B cell (primary cell): ENCODE measurements at regions not wholly inside any gene's neighbourhood (a gene's known extent, or its start where the extent isn't known, plus 50 kb on each side); places are given as distances from the start of the nearest gene placed in this dataset.

Experiments used
- ATAC-seq: fragments of 200-7000 bp; cut with Tn5 transposase; one replicate; pipeline ENCODE4 v1.10.0; 2021; ENCODE audit warnings: low read depth, mild to moderate bottlenecking, moderate number of reproducible peaks, moderate library complexity
- CTCF ChIA-PET: fragments of 350-600 bp; sonication (Branson Sonifier 250); formaldehyde crosslinking; loops from one replicate; lab custom pipeline; 2021; ENCODE audit warnings: antibody characterized with exemption, inconsistent platforms; lab: Charles Lee
- POLR2A ChIA-PET: fragments of 350-600 bp; sonication (Branson Sonifier 250); formaldehyde crosslinking; loops from one replicate; lab custom pipeline; 2021; ENCODE audit warnings: antibody characterized with exemption; lab: Charles Lee
- DNase-seq: peaks from one replicate; pipeline ENCODE4 v3.0.0; 2013
- H2AFZ ChIP-seq: 2 replicates; pipeline ENCODE4 v1.6.1; 2012; ENCODE audit warnings: mild to moderate bottlenecking, low read depth, low read length; ENCODE audit not compliant: insufficient read depth, poor library complexity, severe bottlenecking
- H3K27ac ChIP-seq, 2 donors: 1 replicate in 1 of 2; 2 replicates in 1 of 2; pipeline ENCODE4 v1.5.1; 2012 to 2013; ENCODE audit warnings: low read length in 2 of 2, mild to moderate bottlenecking in 2 of 2, moderate library complexity in 1 of 2
- H3K27me3 ChIP-seq, 4 experiments: fragments of 200-600 bp in 1 of 4; sonication (generic) in 1 of 4; replicated peaks in 1 of 4; 1 replicate in 2 of 4; 2 replicates in 2 of 4; pipeline versions ENCODE4 v1.6.1 to v1.7.0; 2013 to 2016; ENCODE audit warnings: low read length in 3 of 4, mild to moderate bottlenecking in 2 of 4, mixed read lengths in 1 of 4, moderate library complexity in 1 of 4; ENCODE audit not compliant: insufficient read depth in 4 of 4, control insufficient read depth in 3 of 4; ENCODE audit errors: control extremely low read depth in 1 of 4
- H3K36me3 ChIP-seq, 2 experiments: replicated peaks in 1 of 2; 1 replicate in 1 of 2; 2 replicates in 1 of 2; pipeline versions ENCODE4 v1.6.1 to v1.7.1; 2013; ENCODE audit warnings: low read length in 1 of 2; ENCODE audit not compliant: insufficient read depth in 2 of 2, control insufficient read depth in 1 of 2; ENCODE audit errors: control extremely low read depth in 1 of 2, extremely low read depth in 1 of 2
- H3K4me1 ChIP-seq, 2 donors: fragments of 200-600 bp in 1 of 2; sonication (generic) in 1 of 2; 1 replicate in 1 of 2; 2 replicates in 1 of 2; pipeline versions ENCODE4 v1.5.1 to v1.6.1; 2013 to 2017; ENCODE audit warnings: low read length in 2 of 2; ENCODE audit not compliant: control insufficient read depth in 2 of 2, insufficient read depth in 2 of 2
- H3K4me2 ChIP-seq: replicated peaks from 2 replicates; pipeline ENCODE3; 2012; ENCODE audit warnings: mild to moderate bottlenecking, low read depth, low read length; ENCODE audit not compliant: poor library complexity, severe bottlenecking
- H3K4me3 ChIP-seq, 5 experiments: fragments of 200-600 bp in 1 of 5; sonication (generic) in 1 of 5; 1 replicate in 3 of 5; 2 replicates in 2 of 5; pipeline versions ENCODE4 v1.5.1 to v1.7.0; 2011 to 2016; ENCODE audit warnings: low read length in 4 of 5, mild to moderate bottlenecking in 4 of 5, low read depth in 2 of 5, control low read depth in 1 of 5, moderate library complexity in 1 of 5; ENCODE audit not compliant: insufficient read depth in 1 of 5; ENCODE audit errors: control extremely low read depth in 1 of 5, extremely low read depth in 1 of 5
- H3K79me2 ChIP-seq: fragments of 200-600 bp; sonication (generic); one replicate; pipeline ENCODE4 v1.6.0; 2016; ENCODE audit warnings: low read length; ENCODE audit not compliant: control insufficient read depth, insufficient read depth
- H3K9ac ChIP-seq: fragments of 200-600 bp; sonication (generic); 2 replicates; pipeline ENCODE4 v1.6.1; 2017; ENCODE audit warnings: mild to moderate bottlenecking, low read length, moderate library complexity
- H3K9me3 ChIP-seq, 3 donors: one replicate each; pipeline versions ENCODE4 v1.6.1 to v1.7.1; 2013; ENCODE audit warnings: low read length in 2 of 3; ENCODE audit not compliant: control insufficient read depth in 2 of 3, insufficient read depth in 1 of 3; ENCODE audit errors: control extremely low read depth in 1 of 3
- H4K20me1 ChIP-seq: 2 replicates; pipeline ENCODE4 v1.6.0; 2012; ENCODE audit warnings: mild to moderate bottlenecking, low read length; ENCODE audit not compliant: insufficient read depth, control insufficient read depth, poor library complexity, severe bottlenecking
- H3K27ac Mint-ChIP-seq: one replicate; pipeline ENCODE4 v1.8.0; 2021; ENCODE audit warnings: mixed read lengths
- H3K27me3 Mint-ChIP-seq: one replicate; pipeline ENCODE4 v1.8.0; 2021; ENCODE audit warnings: mixed read lengths
- H3K4me1 Mint-ChIP-seq: one replicate; pipeline ENCODE4 v1.8.0; 2021; ENCODE audit warnings: mixed read lengths
- H3K4me3 Mint-ChIP-seq: one replicate; pipeline ENCODE4 v1.8.0; 2021; ENCODE audit warnings: mixed read lengths
- H3K9me3 Mint-ChIP-seq: one replicate; pipeline ENCODE4 v1.8.0; 2022; ENCODE audit warnings: mixed read lengths; ENCODE audit not compliant: insufficient read depth
- EZH2 ChIP-seq: IDR thresholded peaks from 2 replicates; pipeline ENCODE4 v1.6.1; 2012; ENCODE audit warnings: borderline replicate concordance, low read depth, mild to moderate bottlenecking, moderate library complexity, low read length; ENCODE audit not compliant: insufficient read depth, poor library complexity, severe bottlenecking
- WGBS: methylation state at CpG from one replicate; pipeline ENCODE4 v1.1.5; 2013; ENCODE audit warnings: missing lambda C conversion rate; ENCODE audit not compliant: insufficient coverage; 5-methylcytosine and 5-hydroxymethylcytosine counted together
- intact Hi-C: fragments of 100-400 bp; cut with micrococcal nuclease; formaldehyde crosslinking; loops from one replicate; pipeline ENCODE4 v1.10.0; 2022
- TF ChIP-seq, protein P1 (sequence below): fragments of 200-600 bp; IDR thresholded peaks from one replicate; pipeline ENCODE4 v1.8.0; 2022; ENCODE audit warnings: antibody characterized with exemption, mild to moderate bottlenecking

GRCh38 chr11:80727315-80727714 is 1286.5 kb upstream of the TENM4 start:
- Histone ChIP-seq H3K36me3 (no peaks in the 10 kb centered on the region), H3K4me3 (no peak overlapping the region), H3K4me2 (no peak overlapping the region), H3K79me2 (no peaks in the 10 kb centered on the region), H3K4me1 (no peaks in the 10 kb centered on the region), H2AFZ (no peak overlapping the region), H3K27ac (no peak overlapping the region), H4K20me1 (no peaks in the 10 kb centered on the region), H3K27me3 (no peaks in the 10 kb centered on the region), H3K9ac (no peak overlapping the region), H3K9me3 (no peaks in the 10 kb centered on the region)
- H3K4me3 Mint-ChIP-seq, result no peak overlapping the region
- H3K27me3 Mint-ChIP-seq, result no peaks in the 10 kb centered on the region
- no peak for ATAC-seq
- CTCF ChIA-PET, result no interaction called here
- no peak overlapping the region for H3K27ac Mint-ChIP-seq
- peak; percentile 9 for DNase-seq
- no peak for TF ChIP-seq EZH2
- TF ChIP-seq, protein P1, sequence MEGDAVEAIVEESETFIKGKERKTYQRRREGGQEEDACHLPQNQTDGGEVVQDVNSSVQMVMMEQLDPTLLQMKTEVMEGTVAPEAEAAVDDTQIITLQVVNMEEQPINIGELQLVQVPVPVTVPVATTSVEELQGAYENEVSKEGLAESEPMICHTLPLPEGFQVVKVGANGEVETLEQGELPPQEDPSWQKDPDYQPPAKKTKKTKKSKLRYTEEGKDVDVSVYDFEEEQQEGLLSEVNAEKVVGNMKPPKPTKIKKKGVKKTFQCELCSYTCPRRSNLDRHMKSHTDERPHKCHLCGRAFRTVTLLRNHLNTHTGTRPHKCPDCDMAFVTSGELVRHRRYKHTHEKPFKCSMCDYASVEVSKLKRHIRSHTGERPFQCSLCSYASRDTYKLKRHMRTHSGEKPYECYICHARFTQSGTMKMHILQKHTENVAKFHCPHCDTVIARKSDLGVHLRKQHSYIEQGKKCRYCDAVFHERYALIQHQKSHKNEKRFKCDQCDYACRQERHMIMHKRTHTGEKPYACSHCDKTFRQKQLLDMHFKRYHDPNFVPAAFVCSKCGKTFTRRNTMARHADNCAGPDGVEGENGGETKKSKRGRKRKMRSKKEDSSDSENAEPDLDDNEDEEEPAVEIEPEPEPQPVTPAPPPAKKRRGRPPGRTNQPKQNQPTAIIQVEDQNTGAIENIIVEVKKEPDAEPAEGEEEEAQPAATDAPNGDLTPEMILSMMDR, result no peak
- POLR2A ChIA-PET, result no interaction called here
- WGBS, result no CpG with 5 or more reads among the region's 3 CpGs
- intact Hi-C loops, result no loop called here
- H3K4me1 Mint-ChIP-seq, result no peaks in the 10 kb centered on the region
- no peaks in the 10 kb centered on the region for H3K9me3 Mint-ChIP-seq

DNA sequence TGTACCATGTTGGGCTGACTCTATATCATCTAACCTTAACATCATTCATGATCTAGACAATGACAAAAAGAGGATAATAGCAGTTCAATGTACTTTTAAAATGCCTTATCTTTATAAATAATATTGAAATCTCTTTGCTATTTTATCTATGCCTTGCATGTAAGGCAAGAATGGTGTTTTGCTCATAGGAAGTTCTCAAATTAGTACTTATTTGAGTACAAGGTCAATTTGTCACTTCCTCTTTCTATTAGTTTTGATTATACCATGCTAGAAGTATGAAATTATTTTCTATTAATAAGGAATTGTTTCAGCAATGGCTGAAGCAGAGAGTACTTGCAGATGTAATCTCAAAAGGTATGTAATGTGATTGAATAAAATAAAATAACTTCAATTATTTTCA is 1285.4 kb upstream of the TENM4 start:
- DNase-seq, result no peak

More for the DNA sequence above, 1285.4 kb upstream of the TENM4 start:
- peaks cover 1% of the 10 kb centered on the region for H3K9me3 Mint-ChIP-seq
- H3K4me1 Mint-ChIP-seq, result no peaks in the 10 kb centered on the region
- TF ChIP-seq, protein P1, result no peak
- no peak overlapping the region for H3K9ac ChIP-seq
- POLR2A ChIA-PET, result no interaction called here
- CTCF ChIA-PET, result no interaction called here
- H3K27me3 ChIP-seq, result no peaks in the 10 kb centered on the region
- no peak overlapping the region for H2AFZ ChIP-seq
- H4K20me1 ChIP-seq, result no peaks in the 10 kb centered on the region
- no peak for ATAC-seq
- no peaks in the 10 kb centered on the region for H3K27me3 Mint-ChIP-seq
- no peaks in the 10 kb centered on the region for H3K79me2 ChIP-seq
- H3K36me3 ChIP-seq, result no peaks in the 10 kb centered on the region
- no peak overlapping the region for H3K27ac Mint-ChIP-seq
- H3K4me1 ChIP-seq, result no peaks in the 10 kb centered on the region
- H3K27ac ChIP-seq, result no peak overlapping the region
- intact Hi-C loops, result no loop called here
- no peak overlapping the region for H3K4me2 ChIP-seq
- no peak overlapping the region for H3K4me3 Mint-ChIP-seq
- no peak overlapping the region for H3K4me3 ChIP-seq
- H3K9me3 ChIP-seq, result no peaks in the 10 kb centered on the region
